ENCODE measurements at regions not wholly inside any gene's neighbourhood (a gene's known extent, or its start where the extent isn't known, plus 50 kb on each side); places are given as distances from the start of the nearest gene placed in this dataset.

GRCh38 chr1:193971595-193971994 lies 785.2 kb upstream of the B3GALT2 start:
- no peaks in the 10 kb centered on the region for H3K4me1 ChIP-seq (ENCODE audit: insufficient read depth, low read length)
- no peak overlapping the region for H3K4me3 ChIP-seq (ENCODE audit: low read depth in 1 of 2, low read length in 2 of 2)
- H3K36me3 ChIP-seq (ENCODE audit: insufficient read depth, low read length): no peaks in the 10 kb centered on the region
- H3K9ac ChIP-seq (ENCODE audit: low read length): no peak overlapping the region
- H3K27ac ChIP-seq (ENCODE audit: low read depth, low read length): no peak overlapping the region
- no peaks in the 10 kb centered on the region for H3K9me3 ChIP-seq (ENCODE audit: low read length)
- no peaks in the 10 kb centered on the region for H3K27me3 ChIP-seq (ENCODE audit: control insufficient read depth in 1 of 2, insufficient read depth in 2 of 2, low read length in 2 of 2)

- Histone ChIP-seq H3K27me3 (ENCODE audit: control insufficient read depth in 1 of 2, insufficient read depth in 2 of 2, low read length in 2 of 2) (no peaks in the 10 kb centered on the region), H3K27ac (ENCODE audit: low read depth, low read length) (no peak overlapping the region), H3K9ac (ENCODE audit: low read length) (no peak overlapping the region), H3K9me3 (ENCODE audit: low read length) (no peaks in the 10 kb centered on the region), H3K4me1 (ENCODE audit: insufficient read depth, low read length) (no peaks in the 10 kb centered on the region), H3K36me3 (ENCODE audit: insufficient read depth, low read length) (no peaks in the 10 kb centered on the region), H3K4me3 (ENCODE audit: low read depth in 1 of 2, low read length in 2 of 2) (no peak overlapping the region)
Measured at GRCh38 chr1:193960499-193960898, 774.1 kb upstream of the B3GALT2 start.

GRCh38 chr1:193960040-193960439 lies 773.6 kb upstream of the B3GALT2 start:
- Histone ChIP-seq H3K36me3 (ENCODE audit: insufficient read depth, low read length) (no peaks in the 10 kb centered on the region), H3K27me3 (ENCODE audit: control insufficient read depth in 1 of 2, insufficient read depth in 2 of 2, low read length in 2 of 2) (no peaks in the 10 kb centered on the region), H3K4me3 (ENCODE audit: low read depth in 1 of 2, low read length in 2 of 2) (no peak overlapping the region), H3K4me1 (ENCODE audit: insufficient read depth, low read length) (no peaks in the 10 kb centered on the region), H3K9me3 (ENCODE audit: low read length) (no peaks in the 10 kb centered on the region), H3K9ac (ENCODE audit: low read length) (no peak overlapping the region), H3K27ac (ENCODE audit: low read depth, low read length) (no peak overlapping the region)

- Histone ChIP-seq H3K36me3 (ENCODE audit: insufficient read depth, low read length) (no peaks in the 10 kb centered on the region), H3K27ac (ENCODE audit: low read depth, low read length) (no peak overlapping the region), H3K4me3 (ENCODE audit: low read depth in 1 of 2, low read length in 2 of 2) (no peak overlapping the region), H3K9me3 (ENCODE audit: low read length) (no peaks in the 10 kb centered on the region), H3K9ac (ENCODE audit: low read length) (no peak overlapping the region), H3K27me3 (ENCODE audit: control insufficient read depth in 1 of 2, insufficient read depth in 2 of 2, low read length in 2 of 2) (no peaks in the 10 kb centered on the region), H3K4me1 (ENCODE audit: insufficient read depth, low read length) (no peaks in the 10 kb centered on the region)
Measured at GRCh38 chr1:193957556-193958095, 771.2 kb upstream of the B3GALT2 start.

- H3K4me3 ChIP-seq (ENCODE audit: low read depth in 1 of 2, low read length in 2 of 2): no peak overlapping the region
- H3K9ac ChIP-seq (ENCODE audit: low read length): no peak overlapping the region
- no peaks in the 10 kb centered on the region for H3K4me1 ChIP-seq (ENCODE audit: insufficient read depth, low read length)
- no peaks in the 10 kb centered on the region for H3K36me3 ChIP-seq (ENCODE audit: insufficient read depth, low read length)
- no peak overlapping the region for H3K27ac ChIP-seq (ENCODE audit: low read depth, low read length)
- no peaks in the 10 kb centered on the region for H3K9me3 ChIP-seq (ENCODE audit: low read length)
- no peaks in the 10 kb centered on the region for H3K27me3 ChIP-seq (ENCODE audit: control insufficient read depth in 1 of 2, insufficient read depth in 2 of 2, low read length in 2 of 2)
Measured at GRCh38 chr1:193952778-193953374, 766.5 kb upstream of the B3GALT2 start.

- H3K27ac ChIP-seq (ENCODE audit: low read depth, low read length): no peak overlapping the region
- no peak overlapping the region for H3K9ac ChIP-seq (ENCODE audit: low read length)
- H3K36me3 ChIP-seq (ENCODE audit: insufficient read depth, low read length): no peaks in the 10 kb centered on the region
- no peak overlapping the region for H3K4me3 ChIP-seq (ENCODE audit: low read depth in 1 of 2, low read length in 2 of 2)
- no peaks in the 10 kb centered on the region for H3K9me3 ChIP-seq (ENCODE audit: low read length)
- no peaks in the 10 kb centered on the region for H3K27me3 ChIP-seq (ENCODE audit: control insufficient read depth in 1 of 2, insufficient read depth in 2 of 2, low read length in 2 of 2)
- H3K4me1 ChIP-seq (ENCODE audit: insufficient read depth, low read length): no peaks in the 10 kb centered on the region
Measured at GRCh38 chr1:193951984-193952383, 765.6 kb upstream of the B3GALT2 start.

GRCh38 chr1:193944454-193944853 lies 758.0 kb upstream of the B3GALT2 start:
- H3K9me3 ChIP-seq (ENCODE audit: low read length): no peaks in the 10 kb centered on the region
- H3K4me3 ChIP-seq (ENCODE audit: low read depth in 1 of 2, low read length in 2 of 2): no peak overlapping the region
- no peaks in the 10 kb centered on the region for H3K36me3 ChIP-seq (ENCODE audit: insufficient read depth, low read length)
- no peak overlapping the region for H3K27ac ChIP-seq (ENCODE audit: low read depth, low read length)
- no peaks in the 10 kb centered on the region for H3K4me1 ChIP-seq (ENCODE audit: insufficient read depth, low read length)
- H3K27me3 ChIP-seq (ENCODE audit: control insufficient read depth in 1 of 2, insufficient read depth in 2 of 2, low read length in 2 of 2): no peaks in the 10 kb centered on the region
- H3K9ac ChIP-seq (ENCODE audit: low read length): no peak overlapping the region

GRCh38 chr1:193940176-193940575 lies 753.8 kb upstream of the B3GALT2 start:
- H3K4me1 ChIP-seq (ENCODE audit: insufficient read depth, low read length): no peaks in the 10 kb centered on the region
- H3K9me3 ChIP-seq (ENCODE audit: low read length): no peaks in the 10 kb centered on the region

GRCh38 chr1:193939585-193939984 lies 753.2 kb upstream of the B3GALT2 start:
- no peak overlapping the region for H3K4me3 ChIP-seq (ENCODE audit: low read depth in 1 of 2, low read length in 2 of 2)
- no peaks in the 10 kb centered on the region for H3K4me1 ChIP-seq (ENCODE audit: insufficient read depth, low read length)
- no peak overlapping the region for H3K27ac ChIP-seq (ENCODE audit: low read depth, low read length)
- H3K9ac ChIP-seq (ENCODE audit: low read length): no peak overlapping the region
- no peaks in the 10 kb centered on the region for H3K36me3 ChIP-seq (ENCODE audit: insufficient read depth, low read length)
- no peaks in the 10 kb centered on the region for H3K27me3 ChIP-seq (ENCODE audit: control insufficient read depth in 1 of 2, insufficient read depth in 2 of 2, low read length in 2 of 2)
- no peaks in the 10 kb centered on the region for H3K9me3 ChIP-seq (ENCODE audit: low read length)

More at GRCh38 chr1:193940176-193940575, 753.8 kb upstream of the B3GALT2 start:
- Histone ChIP-seq H3K9ac (ENCODE audit: low read length) (no peak overlapping the region), H3K36me3 (ENCODE audit: insufficient read depth, low read length) (no peaks in the 10 kb centered on the region), H3K4me3 (ENCODE audit: low read depth in 1 of 2, low read length in 2 of 2) (no peak overlapping the region), H3K27ac (ENCODE audit: low read depth, low read length) (no peak overlapping the region), H3K27me3 (ENCODE audit: control insufficient read depth in 1 of 2, insufficient read depth in 2 of 2, low read length in 2 of 2) (no peaks in the 10 kb centered on the region)

GRCh38 chr1:193937308-193937707 lies 750.9 kb upstream of the B3GALT2 start:
- Histone ChIP-seq H3K4me1 (ENCODE audit: insufficient read depth, low read length) (no peaks in the 10 kb centered on the region), H3K9me3 (ENCODE audit: low read length) (no peaks in the 10 kb centered on the region), H3K27me3 (ENCODE audit: control insufficient read depth in 1 of 2, insufficient read depth in 2 of 2, low read length in 2 of 2) (no peaks in the 10 kb centered on the region), H3K9ac (ENCODE audit: low read length) (no peak overlapping the region), H3K27ac (ENCODE audit: low read depth, low read length) (no peak overlapping the region), H3K4me3 (ENCODE audit: low read depth in 1 of 2, low read length in 2 of 2) (no peak overlapping the region), H3K36me3 (ENCODE audit: insufficient read depth, low read length) (no peaks in the 10 kb centered on the region)

- H3K27ac ChIP-seq (ENCODE audit: low read depth, low read length): no peak overlapping the region
- no peaks in the 10 kb centered on the region for H3K27me3 ChIP-seq (ENCODE audit: control insufficient read depth in 1 of 2, insufficient read depth in 2 of 2, low read length in 2 of 2)
- no peaks in the 10 kb centered on the region for H3K36me3 ChIP-seq (ENCODE audit: insufficient read depth, low read length)
- no peak overlapping the region for H3K4me3 ChIP-seq (ENCODE audit: low read depth in 1 of 2, low read length in 2 of 2)
- no peak overlapping the region for H3K9ac ChIP-seq (ENCODE audit: low read length)
- H3K4me1 ChIP-seq (ENCODE audit: insufficient read depth, low read length): no peaks in the 10 kb centered on the region
- H3K9me3 ChIP-seq (ENCODE audit: low read length): no peaks in the 10 kb centered on the region
Measured at GRCh38 chr1:193932979-193933378, 746.6 kb upstream of the B3GALT2 start.

GRCh38 chr1:193931356-193931755 lies 744.9 kb upstream of the B3GALT2 start:
- H3K9me3 ChIP-seq (ENCODE audit: low read length): no peaks in the 10 kb centered on the region

More at GRCh38 chr1:193931356-193931755, 744.9 kb upstream of the B3GALT2 start:
- no peaks in the 10 kb centered on the region for H3K36me3 ChIP-seq (ENCODE audit: insufficient read depth, low read length)
- H3K27ac ChIP-seq (ENCODE audit: low read depth, low read length): no peak overlapping the region
- no peak overlapping the region for H3K9ac ChIP-seq (ENCODE audit: low read length)
- no peak overlapping the region for H3K4me3 ChIP-seq (ENCODE audit: low read depth in 1 of 2, low read length in 2 of 2)
- no peaks in the 10 kb centered on the region for H3K4me1 ChIP-seq (ENCODE audit: insufficient read depth, low read length)
- no peaks in the 10 kb centered on the region for H3K27me3 ChIP-seq (ENCODE audit: control insufficient read depth in 1 of 2, insufficient read depth in 2 of 2, low read length in 2 of 2)

All from muscle layer of colon (tissue), 2 donors.